UCSD-AML1 (cell line): ENCODE measurements at regions not wholly inside any gene's neighbourhood (a gene's known extent, or its start where the extent isn't known, plus 50 kb on each side); places are given as distances from the start of the nearest gene placed in this dataset.
"Not testable (repeated sequence)": the region's sequence is repeated elsewhere in the genome, so short reads cannot be mapped to it uniquely, and the experiment has no call there.

Experiments
- DNase-seq: peaks from one replicate; lab custom pipeline; 2025; ENCODE audit not compliant: unreplicated experiment; lab: John Stamatoyannopoulos, UW

DNA sequence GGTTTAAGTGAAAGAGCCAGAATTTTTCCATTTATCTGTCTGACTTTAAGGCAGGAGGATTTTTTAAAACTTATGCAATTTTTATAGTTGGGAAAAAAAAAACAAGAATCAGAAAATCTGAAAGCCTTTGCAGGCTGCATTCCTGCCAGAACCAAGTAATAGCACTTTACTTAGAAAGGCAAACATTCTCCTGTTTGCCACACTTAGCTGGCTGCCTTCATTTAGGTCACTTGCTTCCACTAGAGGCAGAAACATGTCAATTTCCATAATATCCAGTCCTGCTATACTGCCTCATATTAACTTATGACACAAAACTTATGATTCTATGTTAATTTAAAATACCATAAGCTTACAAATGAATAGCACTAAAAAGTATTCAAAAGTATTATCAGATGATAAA lies 425.8 kb downstream of the FRK start:
- no peak for DNase-seq

- no peak for DNase-seq
Measured at GRCh38 chr6:115634131-115634530, 426.6 kb downstream of the FRK start.

DNA sequence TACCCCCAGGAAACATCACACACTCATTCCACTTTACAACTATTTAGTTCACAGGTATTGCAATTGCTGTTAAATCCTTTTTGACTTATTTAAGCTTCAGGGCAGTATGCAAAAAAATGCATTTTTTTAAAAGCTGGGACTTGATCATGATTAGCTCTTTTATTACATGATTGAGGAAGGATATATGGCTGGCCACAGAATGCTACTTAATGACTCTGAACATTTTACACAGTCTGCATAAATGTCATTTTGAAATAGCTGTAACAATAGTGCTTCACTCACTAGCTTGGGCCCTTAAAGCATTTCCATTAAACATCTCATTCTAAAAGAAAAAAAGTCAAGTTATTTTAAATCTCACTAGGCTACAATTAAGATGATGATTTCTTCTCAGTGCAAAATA lies 429.7 kb downstream of the FRK start:
- DNase-seq, result no peak

DNA sequence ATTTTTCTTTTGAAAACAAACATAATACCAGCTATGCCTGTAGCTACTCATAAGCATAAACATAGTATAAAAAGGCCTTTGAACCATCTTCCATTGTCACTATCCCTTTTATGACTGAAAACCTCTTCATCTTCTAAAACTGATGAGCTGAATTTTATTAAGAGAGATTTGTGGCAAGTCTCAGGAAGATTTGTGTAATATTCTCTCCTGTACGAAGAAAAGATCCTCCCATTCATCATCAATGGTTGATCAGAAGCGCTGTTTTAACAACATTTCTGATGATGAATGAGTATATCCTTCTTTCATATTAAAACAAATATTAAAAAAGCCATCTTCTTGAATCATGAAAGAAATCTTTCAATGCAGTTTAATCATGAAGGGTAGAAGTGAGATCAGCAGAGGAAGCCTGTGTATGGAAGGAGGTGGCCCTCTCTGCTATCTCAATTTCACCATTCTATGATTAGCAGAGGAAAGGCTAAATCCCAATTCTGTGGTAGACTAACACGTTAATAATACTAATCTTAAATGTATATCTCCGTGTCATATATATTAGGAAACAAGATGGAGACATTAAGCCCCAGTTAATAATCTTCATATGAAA lies 430.2 kb downstream of the FRK start:
- DNase-seq, result no peak

DNA sequence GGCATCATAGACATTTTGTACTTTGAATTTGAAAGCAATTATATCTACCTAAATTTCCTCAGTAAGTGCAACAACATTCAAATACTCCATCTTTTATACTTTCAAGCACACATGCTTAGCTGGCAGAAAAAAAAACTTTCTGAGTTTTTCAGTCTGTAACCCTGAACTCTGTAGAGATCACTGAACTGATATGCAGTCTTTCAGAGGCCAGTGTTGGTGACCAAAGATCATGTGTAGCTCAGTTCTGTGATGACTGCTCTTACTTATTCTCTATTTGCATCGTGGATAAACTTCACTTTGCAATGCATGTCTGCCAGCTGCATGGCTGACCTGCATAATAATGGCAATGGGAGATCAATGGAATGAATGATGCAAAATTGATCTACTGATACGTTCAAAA lies 431.3 kb downstream of the FRK start:
- DNase-seq, result no peak

GRCh38 chr6:115618256-115618655 lies 442.4 kb downstream of the FRK start:
- no peak for DNase-seq

GRCh38 chr6:115617031-115617430 lies 443.7 kb downstream of the FRK start:
- DNase-seq, result no peak

GRCh38 chr6:115613488-115613887 lies 447.2 kb downstream of the FRK start:
- DNase-seq, result no peak

- DNase-seq, result no peak
Measured at GRCh38 chr6:115612796-115613479, 447.8 kb downstream of the FRK start.

GRCh38 chr6:115612216-115612615 lies 448.5 kb downstream of the FRK start:
- DNase-seq, result no peak

DNA sequence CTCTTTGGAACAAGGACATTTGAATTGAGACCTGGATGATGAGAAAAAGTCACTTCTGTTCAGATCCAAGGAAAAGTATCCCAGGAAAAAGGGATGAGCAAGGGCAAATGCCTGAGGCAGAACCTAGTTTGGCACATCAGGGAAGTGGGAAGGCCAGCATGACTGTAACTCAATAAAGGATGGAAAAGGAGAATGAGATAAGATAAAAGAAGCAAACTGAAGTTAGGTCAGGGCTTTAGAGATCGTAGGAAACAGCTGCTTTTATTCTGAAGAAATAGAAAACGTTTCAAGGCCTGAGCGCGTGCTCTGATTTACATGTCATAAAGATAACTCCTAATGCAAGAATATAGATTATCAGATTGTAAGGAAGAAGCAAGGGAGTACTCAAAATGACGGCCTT lies 450.0 kb downstream of the FRK start:
- DNase-seq, result no peak

DNA sequence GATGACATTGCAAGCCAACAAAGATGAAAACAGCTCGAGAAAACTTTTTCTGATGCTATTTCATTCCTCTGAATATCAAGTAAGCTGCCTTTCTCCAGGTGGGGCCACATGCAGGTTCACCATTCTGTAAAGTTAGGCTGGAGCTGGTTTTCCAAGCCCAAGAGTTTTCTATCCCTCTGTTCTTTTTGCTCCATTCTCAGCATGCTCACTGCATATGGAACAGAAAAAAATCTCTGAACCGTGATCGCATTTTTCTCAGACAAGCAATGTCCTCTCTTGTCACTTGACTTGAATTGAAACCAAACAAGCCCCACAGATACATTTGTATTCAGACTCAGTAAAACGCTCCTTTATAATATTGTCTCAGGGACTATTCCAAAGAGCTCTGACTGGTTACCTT lies 451.6 kb downstream of the FRK start:
- DNase-seq, result no peak

GRCh38 chr6:115602466-115602865 lies 458.2 kb downstream of the FRK start:
- no peak for DNase-seq

DNA sequence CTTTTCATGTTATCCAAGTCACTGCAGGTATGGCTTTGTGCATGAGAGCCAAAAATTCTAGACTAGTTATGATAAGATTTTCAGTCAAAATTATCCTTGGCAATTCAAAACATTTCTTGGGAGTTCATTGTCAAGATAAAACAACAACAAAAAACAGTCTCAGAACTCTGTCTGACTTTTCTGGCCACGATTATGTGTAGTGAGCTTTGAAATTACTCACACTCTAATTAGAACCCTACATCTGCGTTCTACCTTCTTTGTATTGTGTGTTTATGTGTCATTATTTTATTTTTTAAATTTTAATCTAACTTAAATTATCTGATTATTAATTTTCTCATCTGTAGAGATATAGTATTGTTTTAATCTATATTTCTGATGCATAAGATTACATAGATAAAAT lies 459.2 kb downstream of the FRK start:
- no peak for DNase-seq

- DNase-seq, result no peak
Measured at GRCh38 chr6:115601064-115601463, 459.6 kb downstream of the FRK start.

GRCh38 chr6:115594891-115595290 lies 465.8 kb downstream of the FRK start:
- DNase-seq, result no peak

GRCh38 chr6:115592025-115592424 lies 468.7 kb downstream of the FRK start:
- DNase-seq, result no peak

- not testable (repeated sequence) for DNase-seq
Measured at GRCh38 chr6:115589072-115589471, 471.6 kb downstream of the FRK start.

- no peak for DNase-seq
Measured at GRCh38 chr6:115583290-115583689, 477.4 kb downstream of the FRK start.

DNA sequence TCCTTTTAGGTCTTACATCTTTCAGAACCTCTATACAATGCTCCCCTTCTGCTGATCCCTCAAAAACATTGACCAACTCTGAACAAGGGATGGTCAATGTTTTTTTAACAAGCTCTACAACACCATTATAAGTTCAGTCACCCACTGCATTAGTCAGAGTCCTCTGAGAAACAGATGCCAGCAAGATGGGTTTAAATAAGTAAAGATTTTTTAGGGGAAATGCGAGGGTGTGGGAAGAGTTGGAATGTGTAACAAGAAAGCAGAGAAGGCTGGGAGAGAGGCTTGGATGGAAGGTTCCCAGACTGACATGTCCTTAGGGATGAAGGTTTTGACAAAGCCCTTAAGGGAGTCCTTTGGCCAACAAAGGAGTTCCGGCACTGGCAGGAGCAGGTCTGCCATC lies 478.3 kb downstream of the FRK start:
- DNase-seq, result no peak

GRCh38 chr6:115579565-115579964 lies 481.1 kb downstream of the FRK start:
- DNase-seq, result not testable (repeated sequence)

DNA sequence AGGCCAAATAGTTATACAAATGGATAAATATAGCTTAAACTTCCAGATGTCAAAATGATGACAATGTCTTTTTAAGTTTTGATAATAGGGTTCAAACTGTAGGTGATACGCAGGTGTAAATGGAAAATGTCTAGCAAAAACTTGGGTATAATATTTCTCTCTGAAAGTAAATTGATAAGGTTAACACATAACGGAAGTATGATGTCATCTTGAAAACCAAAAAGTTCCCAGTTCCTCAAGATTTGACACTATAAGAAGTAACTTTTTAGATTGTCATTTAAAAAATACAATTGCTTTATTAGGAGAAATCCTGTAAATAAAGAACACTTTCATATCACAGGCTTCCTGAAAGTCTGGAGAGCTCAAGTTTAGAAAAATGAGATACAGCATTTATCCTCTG lies 483.4 kb downstream of the FRK start:
- DNase-seq, result no peak

DNA sequence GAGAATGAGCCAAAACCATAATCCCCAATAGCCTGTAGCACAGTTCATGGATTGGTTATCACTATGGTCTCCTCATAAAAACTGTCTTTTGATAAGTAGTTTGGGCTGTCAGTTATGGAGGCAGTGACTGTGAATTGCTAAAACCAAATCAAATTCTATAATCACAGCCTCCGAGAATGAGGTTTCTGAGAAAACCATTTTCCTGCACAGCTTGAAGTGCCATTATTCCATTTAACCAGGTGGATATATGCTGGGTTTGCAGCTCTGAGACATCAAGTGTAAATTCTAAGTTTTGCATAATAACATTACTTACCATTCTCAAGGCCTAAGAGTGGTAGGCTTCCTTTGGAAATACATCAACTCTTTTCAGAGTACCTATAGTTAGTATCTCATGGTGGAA lies 485.4 kb downstream of the FRK start:
- no peak for DNase-seq
